ENCODE measurements at regions not wholly inside any gene's neighbourhood (a gene's known extent, or its start where the extent isn't known, plus 50 kb on each side); places are given as distances from the start of the nearest gene placed in this dataset.

DNA sequence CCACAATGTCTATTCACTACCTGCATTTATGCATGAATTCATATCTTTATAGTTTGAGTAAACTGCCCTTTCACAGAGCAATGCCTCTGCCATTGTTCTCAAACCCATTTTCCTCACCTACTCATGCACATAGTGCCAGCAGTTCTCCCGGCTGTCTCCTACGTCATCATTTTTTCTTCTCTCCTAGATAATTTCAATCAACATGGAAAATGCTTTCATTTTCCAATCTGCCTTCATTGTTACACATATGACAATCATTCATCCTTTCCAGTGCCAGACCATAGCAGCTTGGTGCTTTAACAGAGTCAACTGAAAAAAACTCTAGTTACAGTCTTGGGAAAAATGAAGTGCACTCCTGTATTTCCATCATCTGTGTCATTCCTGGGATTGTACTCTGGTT is 514.8 kb upstream of the CTNND2 start:
- Histone ChIP-seq H3K4me3 (no peak overlapping the region), H3K27me3 (no peaks in the 10 kb centered on the region), H3K27ac (no peak overlapping the region), H3K36me3 (no peaks in the 10 kb centered on the region), H3K4me1 (ENCODE audit: insufficient read depth) (no peaks in the 10 kb centered on the region), H3K9me3 (no peaks in the 10 kb centered on the region)
- no peak for DNase-seq
- TF ChIP-seq, protein P1, sequence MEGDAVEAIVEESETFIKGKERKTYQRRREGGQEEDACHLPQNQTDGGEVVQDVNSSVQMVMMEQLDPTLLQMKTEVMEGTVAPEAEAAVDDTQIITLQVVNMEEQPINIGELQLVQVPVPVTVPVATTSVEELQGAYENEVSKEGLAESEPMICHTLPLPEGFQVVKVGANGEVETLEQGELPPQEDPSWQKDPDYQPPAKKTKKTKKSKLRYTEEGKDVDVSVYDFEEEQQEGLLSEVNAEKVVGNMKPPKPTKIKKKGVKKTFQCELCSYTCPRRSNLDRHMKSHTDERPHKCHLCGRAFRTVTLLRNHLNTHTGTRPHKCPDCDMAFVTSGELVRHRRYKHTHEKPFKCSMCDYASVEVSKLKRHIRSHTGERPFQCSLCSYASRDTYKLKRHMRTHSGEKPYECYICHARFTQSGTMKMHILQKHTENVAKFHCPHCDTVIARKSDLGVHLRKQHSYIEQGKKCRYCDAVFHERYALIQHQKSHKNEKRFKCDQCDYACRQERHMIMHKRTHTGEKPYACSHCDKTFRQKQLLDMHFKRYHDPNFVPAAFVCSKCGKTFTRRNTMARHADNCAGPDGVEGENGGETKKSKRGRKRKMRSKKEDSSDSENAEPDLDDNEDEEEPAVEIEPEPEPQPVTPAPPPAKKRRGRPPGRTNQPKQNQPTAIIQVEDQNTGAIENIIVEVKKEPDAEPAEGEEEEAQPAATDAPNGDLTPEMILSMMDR (IDR thresholded peaks at IDR 0.05), result no peak
- TF ChIP-seq POLR2A (IDR thresholded peaks at IDR 0.05), result no peak
- no peak for TF ChIP-seq EP300 (IDR thresholded peaks at IDR 0.05)
- intact Hi-C loops (cut with DNase I), result no loop called here
- WGBS, 3 donors, result 84 to 89% (median 86%) methylated on average over 2 of the region's 2 CpGs

DNA sequence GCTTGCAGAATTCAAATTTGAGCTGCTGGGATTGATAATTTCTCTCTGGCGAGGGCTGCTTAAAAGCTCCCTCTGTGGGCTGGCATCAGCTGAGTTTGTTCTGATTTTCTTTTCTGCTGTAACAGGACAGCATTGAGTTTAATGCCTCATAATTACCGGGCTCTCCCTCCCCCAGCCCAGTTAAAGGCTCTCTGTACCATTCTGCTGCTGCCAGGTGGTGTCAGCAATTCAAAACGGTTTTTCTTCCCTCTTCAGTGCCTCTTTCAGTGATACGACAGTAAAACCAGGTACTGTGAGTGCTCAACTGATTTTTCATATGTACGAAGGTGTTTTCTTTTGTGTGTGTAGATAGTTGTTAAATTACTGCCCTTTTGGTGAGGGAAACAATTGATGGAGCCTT is 509.3 kb upstream of the CTNND2 start:
- TF ChIP-seq EP300 (IDR thresholded peaks at IDR 0.05) (no peak), POLR2A (IDR thresholded peaks at IDR 0.05) (no peak)
- TF ChIP-seq, protein P1 (IDR thresholded peaks at IDR 0.05), result no peak
- no peaks in the 10 kb centered on the region for H3K27me3 ChIP-seq
- WGBS, 3 donors, result 48 to 59% (median 49%) methylated on average over 5 of the region's 5 CpGs
- H3K36me3 ChIP-seq, result no peaks in the 10 kb centered on the region
- intact Hi-C loops (cut with DNase I), result no loop called here
- DNase-seq, result no peak
- H3K4me1 ChIP-seq (ENCODE audit: insufficient read depth), result no peaks in the 10 kb centered on the region
- H3K9me3 ChIP-seq, result no peaks in the 10 kb centered on the region
- H3K4me3 ChIP-seq, result no peak overlapping the region
- no peak overlapping the region for H3K27ac ChIP-seq

DNA sequence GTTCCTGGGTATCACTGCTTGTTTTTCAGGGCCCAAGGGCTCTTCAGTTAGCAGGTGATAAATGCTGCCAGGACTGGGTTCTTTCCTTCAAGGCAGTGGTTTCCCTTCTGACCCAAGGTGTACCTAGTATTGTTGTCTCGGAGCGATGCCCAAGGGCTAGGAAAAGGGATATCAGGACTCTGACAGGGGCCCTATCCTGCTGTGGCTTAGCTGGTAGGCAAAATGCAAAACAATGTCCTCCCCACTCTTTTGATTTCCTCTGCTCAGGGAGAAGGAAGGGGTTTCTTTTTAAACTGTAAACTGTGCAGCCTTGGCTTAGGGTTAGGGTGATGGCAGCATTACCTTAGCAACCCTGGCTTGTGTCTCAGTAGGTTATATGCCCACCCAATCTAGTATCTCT is 508.8 kb upstream of the CTNND2 start:
- TF ChIP-seq EP300 (IDR thresholded peaks at IDR 0.05) (no peak), POLR2A (IDR thresholded peaks at IDR 0.05) (no peak)
- TF ChIP-seq, protein P1 (IDR thresholded peaks at IDR 0.05), result no peak
- WGBS, 3 donors, result 87 to 96% (median 91%) methylated on average over 2 of the region's 2 CpGs
- no peak for DNase-seq
- intact Hi-C loops (cut with DNase I), result no loop called here
- no peaks in the 10 kb centered on the region for H3K27me3 ChIP-seq
- H3K36me3 ChIP-seq, result no peaks in the 10 kb centered on the region
- H3K4me3 ChIP-seq, result no peak overlapping the region
- H3K4me1 ChIP-seq (ENCODE audit: insufficient read depth), result no peaks in the 10 kb centered on the region
- no peak overlapping the region for H3K27ac ChIP-seq
- no peaks in the 10 kb centered on the region for H3K9me3 ChIP-seq

DNA sequence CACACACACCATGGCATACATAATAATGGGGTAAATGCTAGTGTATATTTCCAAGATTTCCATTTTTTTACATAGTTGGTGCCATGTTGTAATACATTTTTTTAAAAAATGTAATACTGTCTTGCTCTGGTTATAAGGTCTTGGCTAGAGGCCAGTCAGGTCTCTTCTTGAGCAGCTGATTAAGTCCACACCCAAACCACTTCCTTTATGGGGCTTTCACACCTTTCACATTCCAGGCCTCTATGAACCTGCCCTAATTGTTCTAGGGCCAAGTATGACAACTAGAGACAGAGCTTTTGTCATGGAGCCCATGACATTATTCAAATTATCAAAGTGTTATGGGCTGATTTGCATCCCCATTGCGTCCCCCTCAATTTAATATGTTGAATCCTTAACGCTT is 495.6 kb upstream of the CTNND2 start:
- TF ChIP-seq, protein P1 (IDR thresholded peaks at IDR 0.05), result no peak
- TF ChIP-seq POLR2A (IDR thresholded peaks at IDR 0.05), result no peak
- TF ChIP-seq EP300 (IDR thresholded peaks at IDR 0.05), result no peak
- WGBS, 3 donors, result 67 to 82% (median 70%) methylated on average over 2 of the region's 2 CpGs
- no peaks in the 10 kb centered on the region for H3K27me3 ChIP-seq
- H3K9me3 ChIP-seq, result no peaks in the 10 kb centered on the region
- no peak for DNase-seq
- no peak overlapping the region for H3K4me3 ChIP-seq
- H3K4me1 ChIP-seq (ENCODE audit: insufficient read depth), result no peaks in the 10 kb centered on the region
- intact Hi-C loops (cut with DNase I), result no loop called here
- H3K27ac ChIP-seq, result no peak overlapping the region
- no peaks in the 10 kb centered on the region for H3K36me3 ChIP-seq

DNA sequence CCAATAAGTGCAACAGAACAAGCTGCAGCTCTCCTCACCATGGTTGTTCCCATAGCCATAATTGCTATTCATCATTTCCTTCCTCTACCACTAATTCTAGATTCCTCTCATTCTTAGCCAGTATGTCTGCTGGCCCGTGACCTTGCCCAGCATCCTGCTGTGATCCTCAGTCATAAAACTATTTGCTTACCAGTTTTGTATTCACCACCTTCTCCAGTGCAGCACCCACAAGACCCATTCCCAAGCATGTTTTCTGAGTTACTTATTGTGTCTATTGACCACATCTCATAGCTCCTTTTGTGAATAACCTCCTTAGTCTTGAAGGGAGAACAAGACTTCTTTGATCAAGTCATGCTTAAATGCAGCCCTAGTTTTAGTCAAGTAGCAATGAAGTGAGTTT is 488.0 kb upstream of the CTNND2 start:
- 76 to 85% (median 77%) methylated on average over 1 of the region's 1 CpG for WGBS, 3 donors
- Histone ChIP-seq H3K9me3 (no peaks in the 10 kb centered on the region), H3K36me3 (no peaks in the 10 kb centered on the region), H3K4me3 (no peak overlapping the region), H3K27ac (no peak overlapping the region), H3K27me3 (no peaks in the 10 kb centered on the region), H3K4me1 (ENCODE audit: insufficient read depth) (no peaks in the 10 kb centered on the region)
- TF ChIP-seq EP300 (IDR thresholded peaks at IDR 0.05) (no peak), POLR2A (IDR thresholded peaks at IDR 0.05) (no peak)
- TF ChIP-seq, protein P1 (IDR thresholded peaks at IDR 0.05), result no peak
- intact Hi-C loops (cut with DNase I), result no loop called here
- DNase-seq, result no peak
